Fibroblast of lung (primary cell): ENCODE measurements at regions not wholly inside any gene's neighbourhood (a gene's known extent, or its start where the extent isn't known, plus 50 kb on each side); places are given as distances from the start of the nearest gene placed in this dataset.

ENCODE experiments used
- DNase-seq, 2 donors: peaks; one replicate each; pipeline versions ENCODE4 v3.0.0 to v3.0.0-alpha.2; 2010; ENCODE audit warnings: low read depth in 2 of 2
- H2AFZ ChIP-seq: 2 replicates; pipeline ENCODE4 v1.5.1; 2012; ENCODE audit warnings: low read length, control low read depth, inconsistent platforms
- H3K27ac ChIP-seq: 2 replicates; pipeline ENCODE4 v1.5.1; 2011; ENCODE audit warnings: low read length, control low read depth; ENCODE audit not compliant: insufficient read depth
- H3K27me3 ChIP-seq: 2 replicates; pipeline ENCODE4 v1.5.1; 2011; ENCODE audit warnings: mild to moderate bottlenecking, low read length; ENCODE audit not compliant: control insufficient read depth, insufficient read depth
- H3K36me3 ChIP-seq: 2 replicates; pipeline ENCODE4 v1.5.1; 2011; ENCODE audit warnings: low read length; ENCODE audit not compliant: control insufficient read depth, insufficient read depth
- H3K4me1 ChIP-seq: 2 replicates; pipeline ENCODE4 v1.5.1; 2011; ENCODE audit warnings: low read length; ENCODE audit not compliant: control insufficient read depth, insufficient read depth; ENCODE audit errors: extremely low read depth
- H3K4me2 ChIP-seq: 2 replicates; pipeline ENCODE4 v1.5.1; 2011; ENCODE audit warnings: low read length, control low read depth; ENCODE audit not compliant: insufficient read depth; ENCODE audit errors: extremely low read depth
- H3K4me3 ChIP-seq, 4 experiments: fragments of 200-600 bp in 1 of 4; sonication (generic) in 1 of 4; replicated peaks in 1 of 4; 2 replicates each; pipeline ENCODE4 v1.5.1; 2011 to 2016; ENCODE audit warnings: low read length in 4 of 4, low read depth in 3 of 4, mild to moderate bottlenecking in 3 of 4, control low read depth in 2 of 4, inconsistent platforms in 1 of 4, mixed read lengths in 1 of 4; ENCODE audit not compliant: insufficient read depth in 1 of 4; ENCODE audit errors: control extremely low read depth in 1 of 4
- H3K79me2 ChIP-seq: 2 replicates; pipeline ENCODE4 v1.5.1; 2012; ENCODE audit warnings: mild to moderate bottlenecking, low read length, inconsistent platforms; ENCODE audit not compliant: control insufficient read depth, insufficient read depth
- H3K9ac ChIP-seq: 2 replicates; pipeline ENCODE4 v1.5.1; 2011; ENCODE audit warnings: mild to moderate bottlenecking, low read length, control low read depth; ENCODE audit not compliant: insufficient read depth
- H3K9me3 ChIP-seq: 2 replicates; pipeline ENCODE4 v1.5.1; 2012; ENCODE audit warnings: low read depth, low read length; ENCODE audit not compliant: control insufficient read depth, insufficient read depth
- H4K20me1 ChIP-seq: 2 replicates; pipeline ENCODE4 v1.5.1; 2011; ENCODE audit warnings: low read length; ENCODE audit not compliant: control insufficient read depth, insufficient read depth; ENCODE audit errors: extremely low read depth
- EZH2 ChIP-seq: IDR thresholded peaks from 2 replicates; pipeline ENCODE4 v1.5.1; 2012; ENCODE audit warnings: low read length, control low read depth, mild to moderate bottlenecking; ENCODE audit errors: missing control alignments
- TF ChIP-seq, protein P1 (sequence below), 2 donors: IDR thresholded peaks in 1 of 2; conservative IDR thresholded peaks in 1 of 2; 1 replicate in 1 of 2; 2 replicates in 1 of 2; pipeline ENCODE4 v1.5.1; 2011 to 2012; ENCODE audit warnings: low read length in 2 of 2, control low read depth in 1 of 2, inconsistent platforms in 1 of 2, low read depth in 1 of 2, mild to moderate bottlenecking in 1 of 2

DNA sequence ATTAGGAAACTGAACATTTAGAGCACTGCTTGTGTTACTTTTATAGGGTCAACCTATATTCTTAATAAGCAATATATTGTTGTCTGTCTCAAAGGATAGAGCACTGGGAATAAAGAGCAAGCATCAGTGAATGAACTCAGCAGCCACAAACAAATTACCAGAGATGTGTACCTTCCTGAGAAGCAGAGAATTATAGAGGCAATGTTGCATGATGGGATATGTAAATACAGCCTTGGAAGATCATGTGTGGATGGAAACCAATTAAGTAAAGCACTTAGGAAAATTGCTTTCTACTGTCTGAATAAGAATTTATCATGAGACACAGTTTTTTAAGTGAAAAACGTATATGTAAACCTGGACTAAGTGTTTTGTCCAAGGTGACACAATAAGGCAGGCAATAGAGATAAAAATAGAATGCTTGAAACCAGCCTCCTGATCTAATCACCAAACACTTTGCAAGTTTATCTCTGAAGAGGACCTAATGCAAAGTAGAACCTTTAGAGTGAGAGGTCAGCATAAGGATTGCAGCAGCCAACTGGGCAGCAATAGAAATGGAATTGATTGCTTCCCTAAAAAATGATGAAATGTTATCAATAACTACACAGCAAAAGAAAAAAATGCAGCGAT is 848.0 kb downstream of the TUSC7 start:
- Histone ChIP-seq H3K4me1 (no peaks in the 10 kb centered on the region), H4K20me1 (no peaks in the 10 kb centered on the region), H2AFZ (no peak overlapping the region), H3K9ac (no peak overlapping the region), H3K36me3 (no peaks in the 10 kb centered on the region), H3K27ac (no peak overlapping the region), H3K27me3 (no peaks in the 10 kb centered on the region), H3K9me3 (no peaks in the 10 kb centered on the region), H3K4me3 (no peak overlapping the region), H3K79me2 (no peaks in the 10 kb centered on the region), H3K4me2 (no peak overlapping the region)
- TF ChIP-seq, protein P1, sequence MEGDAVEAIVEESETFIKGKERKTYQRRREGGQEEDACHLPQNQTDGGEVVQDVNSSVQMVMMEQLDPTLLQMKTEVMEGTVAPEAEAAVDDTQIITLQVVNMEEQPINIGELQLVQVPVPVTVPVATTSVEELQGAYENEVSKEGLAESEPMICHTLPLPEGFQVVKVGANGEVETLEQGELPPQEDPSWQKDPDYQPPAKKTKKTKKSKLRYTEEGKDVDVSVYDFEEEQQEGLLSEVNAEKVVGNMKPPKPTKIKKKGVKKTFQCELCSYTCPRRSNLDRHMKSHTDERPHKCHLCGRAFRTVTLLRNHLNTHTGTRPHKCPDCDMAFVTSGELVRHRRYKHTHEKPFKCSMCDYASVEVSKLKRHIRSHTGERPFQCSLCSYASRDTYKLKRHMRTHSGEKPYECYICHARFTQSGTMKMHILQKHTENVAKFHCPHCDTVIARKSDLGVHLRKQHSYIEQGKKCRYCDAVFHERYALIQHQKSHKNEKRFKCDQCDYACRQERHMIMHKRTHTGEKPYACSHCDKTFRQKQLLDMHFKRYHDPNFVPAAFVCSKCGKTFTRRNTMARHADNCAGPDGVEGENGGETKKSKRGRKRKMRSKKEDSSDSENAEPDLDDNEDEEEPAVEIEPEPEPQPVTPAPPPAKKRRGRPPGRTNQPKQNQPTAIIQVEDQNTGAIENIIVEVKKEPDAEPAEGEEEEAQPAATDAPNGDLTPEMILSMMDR (conservative IDR thresholded peaks at IDR 0.05 in 1 of 2, IDR thresholded peaks at IDR 0.05 in 1 of 2; ENCODE audit: low read depth in 1 of 2, low read length in 2 of 2), result no peak
- TF ChIP-seq EZH2, result no peak
- no peak for DNase-seq

GRCh38 chr3:117558681-117559080 is 849.1 kb downstream of the TUSC7 start:
- Histone ChIP-seq H3K4me3 (no peak overlapping the region), H3K27ac (no peak overlapping the region), H3K4me2 (no peak overlapping the region), H3K9me3 (no peaks in the 10 kb centered on the region), H3K4me1 (no peaks in the 10 kb centered on the region), H3K9ac (no peak overlapping the region), H2AFZ (no peak overlapping the region), H4K20me1 (no peaks in the 10 kb centered on the region), H3K79me2 (no peaks in the 10 kb centered on the region), H3K27me3 (no peaks in the 10 kb centered on the region), H3K36me3 (no peaks in the 10 kb centered on the region)
- DNase-seq, result no peak
- no peak for TF ChIP-seq EZH2
- TF ChIP-seq, protein P1 (conservative IDR thresholded peaks at IDR 0.05 in 1 of 2, IDR thresholded peaks at IDR 0.05 in 1 of 2; ENCODE audit: low read depth in 1 of 2, low read length in 2 of 2), result no peak

DNA sequence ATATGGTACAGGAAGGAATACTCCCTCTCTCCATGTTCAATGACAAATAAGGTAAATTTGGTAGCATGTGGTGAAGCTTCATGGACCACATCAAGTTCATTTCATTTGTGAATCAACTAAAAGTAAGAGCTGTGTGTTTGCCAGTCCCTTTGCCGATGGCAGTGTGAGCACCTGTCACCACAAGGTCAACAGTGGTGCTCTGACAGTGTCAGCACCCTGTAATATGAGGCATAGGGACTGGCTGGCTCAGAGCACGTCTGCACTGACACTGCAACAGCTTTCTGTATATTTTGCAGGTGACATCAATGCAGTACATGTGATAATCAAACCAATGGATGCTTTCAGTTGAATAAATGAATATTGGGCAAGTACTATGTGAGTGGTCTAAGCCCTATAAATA is 852.4 kb downstream of the TUSC7 start:
- no peak for DNase-seq
- Histone ChIP-seq H3K4me2 (no peak overlapping the region), H3K4me1 (no peaks in the 10 kb centered on the region), H3K27ac (no peak overlapping the region), H3K4me3 (no peak overlapping the region), H4K20me1 (no peaks in the 10 kb centered on the region), H2AFZ (no peak overlapping the region), H3K79me2 (no peaks in the 10 kb centered on the region), H3K27me3 (no peaks in the 10 kb centered on the region), H3K9ac (no peak overlapping the region), H3K9me3 (no peaks in the 10 kb centered on the region), H3K36me3 (no peaks in the 10 kb centered on the region)
- TF ChIP-seq, protein P1 (conservative IDR thresholded peaks at IDR 0.05 in 1 of 2, IDR thresholded peaks at IDR 0.05 in 1 of 2; ENCODE audit: low read depth in 1 of 2, low read length in 2 of 2), result no peak
- no peak for TF ChIP-seq EZH2
